Ovary (tissue), 3 donors: ENCODE measurements at regions not wholly inside any gene's neighbourhood (a gene's known extent, or its start where the extent isn't known, plus 50 kb on each side); places are given as distances from the start of the nearest gene placed in this dataset.

Experiments used
- CTCF ChIP-seq, 3 donors: fragments of 450-650 bp in 2 of 3; fragments of 200-600 bp in 1 of 3; IDR thresholded peaks; one replicate each; pipeline versions ENCODE4 v1.5.1 to v1.8.0; 2016 to 2022; ENCODE audit warnings: antibody characterized with exemption in 3 of 3, mild to moderate bottlenecking in 1 of 3
- POLR2A ChIP-seq: fragments of 450-650 bp; IDR thresholded peaks from one replicate; pipeline ENCODE4 v1.6.1; 2017; ENCODE audit warnings: antibody characterized with exemption, mild to moderate bottlenecking, moderate library complexity
- donor health status: DM: no; HTN: no; CAD: no.

GRCh38 chr6:92944132-92944531 lies 475.2 kb downstream of the EPHA7 start:
- TF ChIP-seq CTCF (IDR thresholded peaks at IDR 0.05) (no peak), POLR2A (no peak)
